A673 (cell line): ENCODE measurements at regions not wholly inside any gene's neighbourhood (a gene's known extent, or its start where the extent isn't known, plus 50 kb on each side); places are given as distances from the start of the nearest gene placed in this dataset.

Experiments
- BruUV-seq: library from RNA; stranded (reverse); fragments of 400-500 nt; replicated peaks from 2 replicates; lab custom pipeline; 2021; lab: Mats Ljungman, UMichigan
- CTCF ChIA-PET: fragments of 300-600 bp; sonication (Branson Sonifier 250); formaldehyde crosslinking; loops from one replicate; lab custom pipeline; 2022; ENCODE audit warnings: antibody characterized with exemption; lab: Charles Lee
- POLR2A ChIA-PET: fragments of 300-600 bp; sonication (Branson Sonifier 250); formaldehyde crosslinking; loops from one replicate; lab custom pipeline; 2022; ENCODE audit warnings: antibody characterized with exemption; ENCODE audit not compliant: low non-redundant PET; lab: Charles Lee
- DNase-seq: peaks from one replicate; pipeline ENCODE4 v3.0.0-alpha.2; 2015; ENCODE audit warnings: low spot score
- H3K27ac ChIP-seq: fragments of 200-600 bp; sonication (generic); 2 replicates; pipeline ENCODE4 v1.5.1; 2016; ENCODE audit warnings: mixed run types, low read depth, mild to moderate bottlenecking, mixed read lengths, antibody characterized with exemption, low read length; ENCODE audit not compliant: poor library complexity, severe bottlenecking
- H3K27me3 ChIP-seq: fragments of 200-600 bp; sonication (generic); replicated peaks from 2 replicates; pipeline ENCODE4 v1.6.1; 2017; ENCODE audit warnings: mixed run types, low read depth, mild to moderate bottlenecking, mixed read lengths, antibody characterized with exemption, low read length; ENCODE audit not compliant: insufficient read depth, poor library complexity
- H3K36me3 ChIP-seq: fragments of 200-600 bp; sonication (generic); 2 replicates; pipeline ENCODE4 v1.6.1; 2016; ENCODE audit warnings: mixed run types, mild to moderate bottlenecking, mixed read lengths, antibody characterized with exemption, low read length; ENCODE audit not compliant: insufficient read depth, poor library complexity, severe bottlenecking
- H3K4me1 ChIP-seq: fragments of 200-600 bp; sonication (generic); 2 replicates; pipeline ENCODE4 v1.6.1; 2017; ENCODE audit warnings: mixed run types, mild to moderate bottlenecking, mixed read lengths, antibody characterized with exemption, low read length; ENCODE audit not compliant: insufficient read depth, poor library complexity, severe bottlenecking
- H3K4me3 ChIP-seq: fragments of 200-600 bp; sonication (generic); 2 replicates; pipeline ENCODE4 v1.5.1; 2016; ENCODE audit warnings: low read depth, mixed run types, mild to moderate bottlenecking, mixed read lengths, low read length; ENCODE audit not compliant: poor library complexity, severe bottlenecking
- H3K9me3 ChIP-seq: fragments of 200-600 bp; sonication (generic); 2 replicates; pipeline ENCODE4 v1.6.1; 2016; ENCODE audit warnings: mixed run types, low read depth, mild to moderate bottlenecking, mixed read lengths, antibody characterized with exemption, low read length; ENCODE audit not compliant: poor library complexity, severe bottlenecking
- EZH2 ChIP-seq: fragments of 200-600 bp; sonication (generic); IDR thresholded peaks from 2 replicates; pipeline ENCODE4 v1.6.1; 2017; ENCODE audit warnings: borderline replicate concordance, low read depth, mild to moderate bottlenecking, mixed read lengths, antibody characterized with exemption, low read length; ENCODE audit not compliant: poor library complexity, severe bottlenecking
- intact Hi-C: fragments of 100-400 bp; cut with micrococcal nuclease; formaldehyde crosslinking; loops from one replicate; pipeline ENCODE4 v1.10.0; 2022; ENCODE audit not compliant: unreplicated experiment
- TF ChIP-seq, protein P1 (sequence below): fragments of 300-800, 200-600 bp; sonication (generic); conservative IDR thresholded peaks from 2 replicates; pipeline ENCODE4 v1.5.1; 2017; ENCODE audit warnings: low read depth, mild to moderate bottlenecking, antibody characterized with exemption, low read length, moderate library complexity, mixed read lengths

DNA sequence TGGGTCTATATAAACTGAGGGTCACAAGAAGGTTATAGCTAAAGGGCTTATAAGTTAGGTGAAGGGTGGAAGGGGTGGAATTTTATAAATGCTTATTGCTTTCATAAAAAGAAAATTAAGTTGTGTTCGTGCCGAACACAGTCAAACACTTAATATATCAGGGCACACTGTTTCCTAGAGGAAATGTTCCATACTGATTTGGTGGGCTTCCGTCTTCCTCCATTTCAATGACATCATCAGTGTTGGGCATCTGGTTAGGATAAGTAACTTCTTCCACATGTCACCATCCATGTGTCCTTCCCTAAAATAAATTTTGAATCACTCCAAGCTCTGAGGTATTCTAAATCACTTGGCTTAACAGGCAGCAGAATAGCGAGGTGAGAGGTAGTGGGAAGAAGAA is 466.4 kb downstream of the MED13L start:
- CTCF ChIA-PET = no interaction called here
- peaks cover 9% of the 10 kb centered on the region for H3K27me3 ChIP-seq

DNA sequence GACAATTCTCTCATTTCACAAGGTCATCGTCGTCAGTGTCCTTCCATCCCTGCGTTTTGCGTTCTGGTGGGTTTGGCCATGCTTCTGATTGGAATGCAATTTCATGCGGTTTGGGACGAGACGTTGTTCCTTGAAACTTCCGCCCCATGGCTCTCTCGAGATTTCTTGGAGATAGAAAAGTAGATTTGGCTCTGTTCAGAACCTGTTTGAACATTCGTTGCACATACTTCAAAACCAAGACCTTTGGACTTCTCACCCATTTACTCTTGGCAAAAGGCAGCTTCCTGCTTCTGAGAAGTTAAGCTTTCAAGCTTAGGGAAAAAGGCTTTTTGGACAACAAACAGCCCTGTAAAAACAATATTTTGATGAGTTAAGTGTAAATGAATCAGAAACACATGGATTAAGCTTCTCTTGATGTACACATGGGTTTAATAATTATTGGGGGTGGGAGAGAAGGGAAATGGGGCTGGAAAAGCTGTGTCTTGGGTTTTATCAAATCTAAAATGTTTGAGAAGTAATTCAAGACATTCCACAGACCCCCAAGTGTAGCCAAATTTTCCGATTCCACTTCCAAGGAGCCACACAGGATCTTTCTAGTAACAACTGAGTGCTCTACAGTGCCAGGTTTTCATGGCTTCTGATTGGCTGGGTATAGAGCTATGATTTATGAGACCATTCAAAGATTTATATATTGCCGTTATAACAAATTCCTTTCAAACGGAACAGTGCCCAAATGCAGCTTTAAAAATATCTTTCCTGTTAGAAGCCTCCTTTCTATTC is 467.2 kb downstream of the MED13L start:
- no peak for DNase-seq
- TF ChIP-seq, protein P1, sequence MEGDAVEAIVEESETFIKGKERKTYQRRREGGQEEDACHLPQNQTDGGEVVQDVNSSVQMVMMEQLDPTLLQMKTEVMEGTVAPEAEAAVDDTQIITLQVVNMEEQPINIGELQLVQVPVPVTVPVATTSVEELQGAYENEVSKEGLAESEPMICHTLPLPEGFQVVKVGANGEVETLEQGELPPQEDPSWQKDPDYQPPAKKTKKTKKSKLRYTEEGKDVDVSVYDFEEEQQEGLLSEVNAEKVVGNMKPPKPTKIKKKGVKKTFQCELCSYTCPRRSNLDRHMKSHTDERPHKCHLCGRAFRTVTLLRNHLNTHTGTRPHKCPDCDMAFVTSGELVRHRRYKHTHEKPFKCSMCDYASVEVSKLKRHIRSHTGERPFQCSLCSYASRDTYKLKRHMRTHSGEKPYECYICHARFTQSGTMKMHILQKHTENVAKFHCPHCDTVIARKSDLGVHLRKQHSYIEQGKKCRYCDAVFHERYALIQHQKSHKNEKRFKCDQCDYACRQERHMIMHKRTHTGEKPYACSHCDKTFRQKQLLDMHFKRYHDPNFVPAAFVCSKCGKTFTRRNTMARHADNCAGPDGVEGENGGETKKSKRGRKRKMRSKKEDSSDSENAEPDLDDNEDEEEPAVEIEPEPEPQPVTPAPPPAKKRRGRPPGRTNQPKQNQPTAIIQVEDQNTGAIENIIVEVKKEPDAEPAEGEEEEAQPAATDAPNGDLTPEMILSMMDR = no peak
- TF ChIP-seq EZH2 = no peak
- no peak overlapping the region for H3K27ac ChIP-seq
- intact Hi-C loops = no loop called here
- POLR2A ChIA-PET = no interaction called here
- no peaks in the 10 kb centered on the region for H3K9me3 ChIP-seq
- H3K27me3 ChIP-seq = peaks cover 9% of the 10 kb centered on the region
- CTCF ChIA-PET = no interaction called here
- no TSS peak for BruUV-seq
- H3K4me1 ChIP-seq = no peaks in the 10 kb centered on the region
- H3K36me3 ChIP-seq = no peaks in the 10 kb centered on the region
- H3K4me3 ChIP-seq = no peak overlapping the region

More for the DNA sequence above, 466.4 kb downstream of the MED13L start:
- BruUV-seq = no TSS peak
- Histone ChIP-seq H3K36me3 (no peaks in the 10 kb centered on the region), H3K9me3 (no peaks in the 10 kb centered on the region), H3K27ac (no peak overlapping the region), H3K4me1 (no peaks in the 10 kb centered on the region), H3K4me3 (no peak overlapping the region)
- POLR2A ChIA-PET = no interaction called here
- intact Hi-C loops = no loop called here
- no peak for DNase-seq
- TF ChIP-seq, protein P1 = no peak
- TF ChIP-seq EZH2 = no peak

DNA sequence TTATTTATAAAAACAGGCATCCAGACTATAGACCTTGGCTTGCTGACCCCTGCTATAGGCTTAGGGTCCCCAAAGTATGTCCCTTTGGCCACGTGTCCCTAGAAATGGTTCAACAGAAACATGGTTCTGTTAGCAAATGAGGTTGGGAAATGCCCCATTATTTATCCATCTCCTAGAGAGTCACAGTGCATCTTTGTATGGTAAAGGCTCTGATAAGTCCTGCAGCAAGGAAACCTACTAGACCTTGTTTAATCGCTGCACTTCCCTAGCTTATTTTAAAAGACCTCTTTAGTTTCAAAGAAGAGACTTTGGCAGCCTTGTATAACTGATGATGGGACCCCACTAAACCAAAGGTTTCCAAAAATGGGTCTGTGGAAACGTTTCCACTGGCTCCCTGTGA is 471.5 kb downstream of the MED13L start:
- Histone ChIP-seq H3K36me3 (no peaks in the 10 kb centered on the region), H3K9me3 (no peaks in the 10 kb centered on the region), H3K4me1 (no peaks in the 10 kb centered on the region), H3K4me3 (no peak overlapping the region), H3K27ac (no peak overlapping the region), H3K27me3 (peaks cover 9% of the 10 kb centered on the region)
- no TSS peak for BruUV-seq
- DNase-seq = no peak
- ChIA-PET CTCF (no interaction called here), POLR2A (no interaction called here)
- TF ChIP-seq EZH2 = no peak
- TF ChIP-seq, protein P1 = no peak
- intact Hi-C loops = no loop called here
